ENCODE measurements at regions not wholly inside any gene's neighbourhood (a gene's known extent, or its start where the extent isn't known, plus 50 kb on each side); places are given as distances from the start of the nearest gene placed in this dataset.
"Not testable (repeated sequence)": the region's sequence is repeated elsewhere in the genome, so short reads cannot be mapped to it uniquely, and the experiment has no call there.

DNA sequence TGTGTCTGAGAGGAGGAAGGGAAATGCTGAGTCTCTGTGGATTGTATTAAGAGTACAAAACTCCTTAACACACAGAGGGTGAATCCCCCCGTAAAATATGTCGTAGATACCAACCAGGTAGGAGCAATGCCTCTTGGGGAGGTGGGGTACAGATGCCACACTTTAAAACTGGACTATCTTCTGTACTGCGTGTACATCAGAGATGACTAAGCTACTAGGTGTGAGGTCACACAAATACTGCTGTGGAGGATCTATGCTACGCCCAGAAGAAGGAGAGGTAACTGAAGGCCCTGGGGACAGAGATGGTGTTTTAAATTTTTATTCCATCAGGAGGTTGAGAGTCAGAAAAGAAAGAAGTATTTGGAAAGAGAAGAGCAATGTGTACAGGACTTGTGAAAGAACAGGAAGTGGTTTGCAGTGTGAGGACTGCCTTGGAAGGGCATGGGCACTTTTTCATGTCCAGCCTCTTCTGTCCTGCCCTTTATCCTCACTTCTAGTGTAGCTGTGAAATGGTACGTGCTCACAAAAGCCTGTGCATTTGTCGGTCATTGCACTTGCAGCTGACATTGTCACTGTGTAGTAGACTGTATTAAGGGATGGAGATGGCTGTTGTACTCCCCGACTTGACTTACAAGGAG, 287.8 kb upstream of the CHRM3 start:
- no peak for DNase-seq

GRCh38 chr1:239091537-239091936, 294.8 kb upstream of the CHRM3 start:
- no peak for DNase-seq

DNA sequence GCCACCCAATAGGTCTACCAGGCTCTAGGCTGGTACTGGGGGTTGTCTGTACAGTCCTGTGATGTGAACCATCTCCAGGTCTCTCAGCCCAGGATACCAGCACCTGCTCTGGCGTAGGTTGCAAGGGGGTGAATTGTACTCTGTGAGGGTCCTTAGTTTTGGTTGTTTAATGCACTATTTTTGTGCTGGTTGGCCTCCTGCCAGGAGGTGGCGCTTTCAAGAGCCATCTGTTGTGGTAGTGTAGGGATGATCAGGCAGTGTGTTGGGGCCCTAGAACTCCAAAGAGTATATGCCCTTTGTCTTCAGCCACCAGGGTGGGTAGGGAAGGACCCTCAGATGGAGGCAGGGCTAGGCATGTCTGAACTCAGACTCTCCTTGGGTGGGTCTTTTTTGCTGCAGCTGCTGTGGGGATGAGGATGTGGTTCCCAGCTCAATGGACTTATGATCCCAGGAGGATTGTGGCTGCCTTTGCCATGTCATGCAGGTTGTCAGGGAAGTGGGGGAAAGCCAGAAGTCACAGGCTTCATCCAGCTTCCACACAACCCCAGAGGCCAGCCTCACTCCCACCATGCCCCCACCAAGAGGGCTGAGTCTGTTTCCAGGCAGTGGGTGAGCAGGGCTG, 301.8 kb upstream of the CHRM3 start:
- DNase-seq: no peak

DNA sequence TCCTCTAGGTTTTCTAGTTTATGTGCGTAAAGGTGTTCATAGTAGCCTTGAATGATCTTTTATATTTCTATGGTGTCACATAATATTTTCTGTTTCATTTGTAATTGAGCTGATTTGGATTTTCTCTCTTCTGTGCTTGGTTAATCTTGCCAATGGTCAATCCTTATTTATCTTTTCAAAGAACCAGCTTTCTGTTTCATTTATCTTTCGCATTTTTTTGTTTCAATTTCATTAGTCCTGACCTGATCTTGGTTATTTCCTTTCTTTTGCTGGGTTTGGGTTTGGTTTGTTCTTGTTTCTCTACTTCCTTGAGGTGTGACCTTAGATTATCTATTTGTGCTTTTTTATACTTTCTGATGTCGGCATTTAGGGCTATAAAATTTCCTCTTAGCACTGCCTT, 304.4 kb upstream of the CHRM3 start:
- DNase-seq: not testable (repeated sequence)

GRCh38 chr1:239067480-239067879, 318.9 kb upstream of the CHRM3 start:
- DNase-seq: no peak

- DNase-seq: no peak
Observed at GRCh38 chr1:239067058-239067457, 319.3 kb upstream of the CHRM3 start.

DNA sequence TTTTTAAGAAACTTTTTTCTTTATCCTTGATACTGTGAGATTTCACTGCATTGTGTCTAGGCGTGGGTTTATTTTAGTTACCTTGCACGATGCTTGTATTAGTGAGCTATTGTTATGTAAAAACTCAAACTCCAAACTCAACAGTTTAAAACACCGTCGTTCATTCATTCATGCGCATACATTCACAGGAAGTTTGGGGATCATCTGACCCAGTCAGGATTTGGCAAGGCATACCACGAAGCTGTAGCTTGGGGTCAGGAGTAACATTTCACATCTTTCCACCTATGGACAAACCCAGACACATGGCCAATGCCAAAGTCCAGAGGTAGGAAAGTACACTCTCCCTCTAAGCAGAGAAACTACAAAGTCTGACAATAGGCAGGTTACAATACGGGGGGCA, 324.6 kb upstream of the CHRM3 start:
- no peak for DNase-seq

GRCh38 chr1:239058190-239058589, 328.2 kb upstream of the CHRM3 start:
- DNase-seq: no peak

DNA sequence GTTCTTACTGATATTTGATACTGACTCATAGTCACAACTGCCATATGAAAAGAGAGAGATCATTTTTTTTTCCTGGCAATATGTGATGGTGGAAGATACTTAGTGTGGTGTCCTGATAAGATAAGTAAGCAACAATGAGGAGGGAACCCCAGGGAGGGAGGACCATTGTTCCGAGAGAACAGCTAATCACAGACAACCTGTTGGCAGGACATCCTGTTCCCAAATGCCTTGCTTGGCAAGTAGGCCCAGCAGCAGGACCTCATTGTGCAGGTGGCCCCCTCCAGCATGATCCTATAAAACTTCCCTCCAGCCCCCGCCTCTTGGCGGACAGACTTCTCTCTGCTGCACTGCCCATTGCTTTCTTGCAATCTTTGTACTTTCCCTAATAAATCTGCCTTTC, 329.4 kb upstream of the CHRM3 start:
- no peak for DNase-seq

GRCh38 chr1:239053279-239053678, 333.1 kb upstream of the CHRM3 start:
- no peak for DNase-seq

- DNase-seq: no peak
Observed at GRCh38 chr1:239049571-239049970, 336.8 kb upstream of the CHRM3 start.

GRCh38 chr1:239044829-239045228, 341.5 kb upstream of the CHRM3 start:
- DNase-seq: no peak

DNA sequence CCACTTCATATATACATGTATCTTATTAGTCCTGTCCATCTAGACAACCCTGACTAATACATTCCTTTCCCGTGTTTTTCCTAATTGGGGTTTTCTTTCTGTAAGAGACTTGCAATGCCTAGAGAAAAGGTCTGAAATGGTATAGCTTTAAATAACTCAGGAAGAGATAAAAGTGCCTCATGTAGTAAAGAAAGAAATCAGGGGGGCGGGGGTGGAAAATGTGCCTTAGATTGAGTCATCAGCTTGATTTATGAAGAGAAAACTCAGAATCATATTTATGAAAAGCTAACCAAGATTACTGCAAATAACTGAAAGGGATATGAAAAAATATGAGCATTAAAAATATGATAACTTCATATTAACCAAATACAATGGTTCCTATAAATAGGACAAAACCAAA, 345.8 kb upstream of the CHRM3 start:
- no peak for DNase-seq

DNA sequence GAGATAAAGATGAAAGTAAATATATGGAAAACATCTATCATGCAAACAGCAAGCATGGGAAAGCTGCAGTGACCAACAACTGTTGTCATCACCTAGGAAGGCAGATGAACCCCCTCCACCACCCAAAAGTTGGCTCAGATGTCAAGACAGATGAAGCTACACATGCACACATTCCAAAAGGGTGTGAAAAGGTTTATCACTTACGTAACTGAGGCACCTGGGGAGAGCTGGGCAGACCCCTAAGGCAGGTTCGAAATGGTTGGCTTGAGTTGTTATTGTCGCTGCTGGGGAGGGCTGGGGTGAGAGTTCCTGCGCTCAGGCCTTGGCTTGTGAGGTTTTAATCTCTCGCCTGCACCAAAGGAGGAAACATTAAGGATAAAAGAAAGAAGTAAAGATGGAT, 355.1 kb upstream of the CHRM3 start:
- no peak for DNase-seq

DNA sequence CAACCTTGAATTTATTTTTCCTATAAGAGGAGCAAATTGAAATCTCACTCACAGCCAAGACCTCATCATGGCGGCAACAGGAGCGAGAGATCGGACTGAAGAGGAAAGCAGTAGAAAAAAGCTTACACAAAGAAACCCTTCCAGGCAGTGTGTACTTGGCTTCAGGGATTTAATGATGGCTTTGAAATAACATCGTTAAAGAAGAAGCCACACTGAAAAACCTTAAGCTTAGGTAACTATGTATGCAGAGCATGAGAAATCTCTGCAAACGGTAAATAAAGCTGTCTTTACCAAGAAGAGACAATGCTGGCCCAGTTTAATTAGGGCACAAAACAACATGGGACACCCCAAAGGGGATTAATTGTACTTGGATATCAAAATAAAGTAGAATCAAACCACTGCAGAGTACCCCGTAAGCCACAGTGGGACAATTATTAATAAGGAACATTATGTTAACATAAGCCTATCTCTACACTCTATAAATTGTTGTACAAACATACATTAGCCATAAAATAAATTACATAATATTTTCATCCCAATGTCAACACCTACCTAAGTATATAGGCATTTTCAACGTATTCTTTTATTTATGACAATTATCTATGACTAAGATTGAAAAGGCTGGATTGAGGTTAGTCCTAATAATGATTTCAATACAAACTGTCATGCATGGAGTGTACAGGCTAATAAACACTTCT, 360.2 kb upstream of the CHRM3 start:
- DNase-seq: no peak

DNA sequence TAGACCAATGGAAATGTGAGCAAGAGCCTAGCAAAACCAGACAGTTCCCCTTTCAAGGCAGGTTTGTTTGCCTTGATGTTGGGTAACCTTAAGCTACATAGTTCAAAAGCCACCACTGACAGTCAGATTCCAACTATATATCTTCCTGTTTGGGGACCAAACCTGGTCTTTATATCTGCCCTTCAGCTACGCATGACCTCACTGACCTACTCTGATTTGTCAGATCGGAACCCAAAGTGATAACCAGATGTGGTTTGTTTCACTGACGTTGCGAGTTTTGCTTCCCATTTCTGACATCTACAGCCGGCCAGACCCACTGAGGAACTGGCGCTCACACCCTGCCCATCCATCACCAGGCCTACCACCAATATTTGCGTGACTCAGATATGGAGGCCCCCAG, 361.1 kb upstream of the CHRM3 start:
- no peak for DNase-seq

DNA sequence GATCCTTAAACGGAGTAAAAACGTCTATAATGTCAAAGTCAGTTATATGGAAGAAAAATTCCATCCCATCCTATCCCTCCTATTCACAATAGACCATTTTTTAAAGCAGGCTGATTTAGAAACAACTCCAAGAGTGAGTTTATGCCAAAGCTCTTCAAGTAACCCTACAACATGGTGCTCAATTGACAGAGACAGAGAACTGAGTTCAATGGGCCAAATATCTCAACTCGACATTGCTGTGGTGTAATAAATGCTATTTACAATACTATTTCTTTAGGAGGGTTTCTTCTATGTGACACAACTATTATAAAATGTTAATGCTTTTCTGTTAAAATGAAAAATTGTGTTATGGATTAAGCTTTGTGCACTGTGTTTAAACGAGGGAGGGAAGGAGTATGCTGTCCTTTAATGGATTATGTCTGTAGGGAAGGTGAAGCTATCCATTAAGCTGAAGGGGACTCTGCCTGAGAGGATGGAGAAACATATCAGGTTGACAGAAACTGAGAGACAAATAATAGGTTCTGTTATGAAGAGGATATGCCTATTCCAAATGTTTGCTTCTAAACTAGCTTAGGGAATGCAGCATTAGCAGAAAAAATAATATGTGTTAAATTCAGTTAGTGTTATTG, 362.5 kb upstream of the CHRM3 start:
- DNase-seq: no peak

DNA sequence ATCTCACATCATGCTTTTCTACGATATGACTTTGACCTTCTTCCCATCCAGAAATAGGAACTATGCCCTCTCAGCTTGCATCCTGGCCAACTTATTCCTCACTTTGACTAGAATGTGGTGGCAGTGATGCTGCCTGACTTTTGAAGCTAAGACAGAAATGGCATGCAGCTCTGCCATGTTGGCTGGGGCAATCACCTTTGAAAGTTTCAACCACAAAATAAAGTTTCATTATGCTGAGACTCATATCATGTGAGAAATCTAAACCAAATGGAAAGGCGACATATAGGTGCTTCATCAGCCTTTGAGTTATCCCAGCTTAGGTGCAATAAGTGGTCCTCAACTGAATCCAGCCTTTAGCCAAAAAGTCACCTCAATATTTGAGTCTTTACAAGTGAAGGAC, 370.0 kb upstream of the CHRM3 start:
- no peak for DNase-seq

GRCh38 chr1:239011382-239011781, 375.0 kb upstream of the CHRM3 start:
- DNase-seq: no peak

GRCh38 chr1:239008568-239008967, 377.8 kb upstream of the CHRM3 start:
- DNase-seq: no peak

DNA sequence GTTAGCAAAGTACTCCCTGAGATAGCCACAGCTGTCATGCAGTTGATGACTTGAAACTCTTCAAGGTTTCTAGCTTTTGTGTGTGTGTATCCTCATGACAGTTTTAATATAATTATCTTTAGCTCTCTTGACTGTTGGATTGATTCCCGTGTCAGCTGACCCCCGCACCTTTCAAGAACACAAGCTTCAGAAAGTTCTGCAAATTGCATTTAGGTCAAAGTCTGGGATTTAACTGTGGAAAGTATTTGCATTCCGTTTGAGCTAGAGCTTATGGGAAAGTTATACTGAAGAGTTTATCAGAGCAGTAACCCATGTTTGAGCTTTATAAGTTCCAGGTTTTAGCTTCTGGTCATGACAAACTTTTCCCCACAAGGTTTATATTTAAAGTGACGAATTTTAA, 380.1 kb upstream of the CHRM3 start:
- DNase-seq: no peak

GRCh38 chr1:238999944-239000343, 386.4 kb upstream of the CHRM3 start:
- no peak for DNase-seq

DNA sequence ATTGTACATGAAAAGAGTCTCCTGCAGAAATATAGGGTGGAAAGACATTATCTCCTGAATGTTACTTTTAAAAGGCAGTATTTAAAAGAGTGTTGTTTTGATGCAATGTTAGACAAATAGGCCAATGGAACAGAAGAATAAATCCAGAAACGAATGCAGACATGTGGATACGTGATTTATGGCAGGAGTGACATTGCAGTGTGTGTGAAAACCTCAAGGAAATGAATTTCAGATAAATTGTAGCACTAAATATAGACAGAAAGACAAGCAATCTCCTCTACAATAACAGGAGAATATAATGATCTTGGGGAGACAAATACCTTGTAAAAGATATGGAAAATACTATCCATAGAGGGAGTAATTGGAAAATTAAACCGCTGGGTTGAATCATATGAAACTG, 387.8 kb upstream of the CHRM3 start:
- DNase-seq: no peak
